ENCODE measurements at regions not wholly inside any gene's neighbourhood (a gene's known extent, or its start where the extent isn't known, plus 50 kb on each side); places are given as distances from the start of the nearest gene placed in this dataset.
"Not testable (repeated sequence)": the region's sequence is repeated elsewhere in the genome, so short reads cannot be mapped to it uniquely, and the experiment has no call there.

GRCh38 chr20:40634891-40635290 lies 54.1 kb downstream of the MAFB start:
- DNase-seq: no peak

- no peak for DNase-seq
Measured at GRCh38 chr20:40633123-40633850, 55.7 kb downstream of the MAFB start.

GRCh38 chr20:40632346-40632976 lies 56.6 kb downstream of the MAFB start:
- no peak for DNase-seq

GRCh38 chr20:40631119-40631631 lies 57.9 kb downstream of the MAFB start:
- DNase-seq: no peak

- DNase-seq: no peak
Measured at GRCh38 chr20:40630713-40631112, 58.3 kb downstream of the MAFB start.

GRCh38 chr20:40630099-40630498 lies 58.9 kb downstream of the MAFB start:
- DNase-seq: no peak

GRCh38 chr20:40628877-40629276 lies 60.2 kb downstream of the MAFB start:
- no peak for DNase-seq

GRCh38 chr20:40619053-40619452 lies 70.0 kb downstream of the MAFB start:
- not testable (repeated sequence) for DNase-seq

- no peak for DNase-seq
Measured at GRCh38 chr20:40617594-40617993, 71.4 kb downstream of the MAFB start.

- no peak for DNase-seq
Measured at GRCh38 chr20:40612837-40613236, 76.2 kb downstream of the MAFB start.

GRCh38 chr20:40612247-40612646 lies 76.8 kb downstream of the MAFB start:
- DNase-seq: no peak

GRCh38 chr20:40610730-40611129 lies 78.3 kb downstream of the MAFB start:
- DNase-seq: no peak

GRCh38 chr20:40607927-40608326 lies 81.1 kb downstream of the MAFB start:
- no peak for DNase-seq

GRCh38 chr20:40606660-40607059 lies 82.4 kb downstream of the MAFB start:
- DNase-seq: no peak

- DNase-seq: no peak
Measured at GRCh38 chr20:40606237-40606636, 82.8 kb downstream of the MAFB start.

- no peak for DNase-seq
Measured at GRCh38 chr20:40604416-40604815, 84.6 kb downstream of the MAFB start.

GRCh38 chr20:40603057-40603651 lies 85.9 kb downstream of the MAFB start:
- DNase-seq: no peak

- DNase-seq: no peak
Measured at GRCh38 chr20:40602381-40602780, 86.7 kb downstream of the MAFB start.

- no peak for DNase-seq
Measured at GRCh38 chr20:40600441-40601219, 88.4 kb downstream of the MAFB start.

- no peak for DNase-seq
Measured at GRCh38 chr20:40599987-40600386, 89.0 kb downstream of the MAFB start.

GRCh38 chr20:40592941-40593340 lies 96.1 kb downstream of the MAFB start:
- no peak for DNase-seq

- no peak for DNase-seq
Measured at GRCh38 chr20:40591536-40591935, 97.5 kb downstream of the MAFB start.

GRCh38 chr20:40591119-40591518 lies 97.9 kb downstream of the MAFB start:
- no peak for DNase-seq

Measured in activated CD4-positive, alpha-beta T cell treated with anti-CD3 and anti-CD28 coated beads for 48 hours (primary cell).